ENCODE measurements at regions not wholly inside any gene's neighbourhood (a gene's known extent, or its start where the extent isn't known, plus 50 kb on each side); places are given as distances from the start of the nearest gene placed in this dataset.

DNA sequence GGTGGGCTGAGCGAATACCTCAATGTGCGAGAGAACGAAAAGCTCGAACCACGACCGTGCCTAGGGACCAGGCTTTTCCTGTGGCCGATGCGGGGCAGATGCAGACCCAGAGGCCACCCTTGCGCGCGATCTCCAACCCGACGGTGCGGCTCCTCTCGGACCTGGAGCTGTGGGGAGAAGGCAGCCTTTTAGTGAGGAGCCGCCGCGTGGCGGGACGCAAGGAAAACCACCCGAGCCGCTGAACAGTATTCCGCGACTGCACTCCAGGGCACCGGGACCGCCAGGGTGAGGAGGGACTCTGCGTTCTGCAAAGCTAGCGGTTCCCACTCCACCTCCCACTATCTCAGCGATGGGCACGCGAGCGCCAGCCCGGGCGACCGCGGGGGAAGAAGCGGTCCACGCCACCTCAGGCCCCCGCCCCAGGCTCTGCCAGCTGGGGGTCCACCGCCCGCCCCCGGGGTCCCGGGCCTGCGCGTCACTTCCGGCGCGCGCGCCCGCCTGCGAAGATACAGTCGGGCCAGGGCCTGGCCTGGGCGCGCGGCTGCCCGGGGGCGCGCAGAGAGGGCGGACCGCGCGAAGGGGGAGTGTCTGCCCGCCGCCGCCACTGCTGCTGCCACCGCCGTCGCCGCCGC is 66.5 kb upstream of the PRKACB start (continued):
- TF ChIP-seq YY1 (IDR thresholded peaks at IDR 0.05; ENCODE audit: borderline replicate concordance in 1 of 3, control insufficient read depth in 1 of 3, extremely low read depth in 1 of 3, insufficient read depth in 3 of 3, insufficient read length in 1 of 3, insufficient replicate concordance in 2 of 3, low read depth in 1 of 3, low read length in 2 of 3), result peak in 2 of 3 experiments; percentile 4 to 23
- no peak for TF ChIP-seq LEF1 (IDR thresholded peaks at IDR 0.05)
- TF ChIP-seq ZNF76 (CRISPR knock-in tag; IDR thresholded peaks at IDR 0.05; ENCODE audit: borderline replicate concordance), result no peak
- no peak for TF ChIP-seq ZNF134 (CRISPR knock-in tag; conservative IDR thresholded peaks at IDR 0.05)
- no peak for TF ChIP-seq ZNF282 (CRISPR knock-in tag; IDR thresholded peaks at IDR 0.05)
- TF ChIP-seq ZNF12 (CRISPR knock-in tag; IDR thresholded peaks at IDR 0.05), result no peak
- TF ChIP-seq FOXK1 (CRISPR knock-in tag; IDR thresholded peaks at IDR 0.05; ENCODE audit: borderline replicate concordance), result no peak
- no peak for TF ChIP-seq HNRNPUL1 (IDR thresholded peaks at IDR 0.05; ENCODE audit: low read length)
- TF ChIP-seq KDM2B (CRISPR knock-in tag; IDR thresholded peaks at IDR 0.05), result no peak
- peak; percentile 8; the same call in 1 of the 2 replicates for TF ChIP-seq HCFC1 (IDR thresholded peaks at IDR 0.05; ENCODE audit: low read depth, low read length)
- TF ChIP-seq, protein P1, sequence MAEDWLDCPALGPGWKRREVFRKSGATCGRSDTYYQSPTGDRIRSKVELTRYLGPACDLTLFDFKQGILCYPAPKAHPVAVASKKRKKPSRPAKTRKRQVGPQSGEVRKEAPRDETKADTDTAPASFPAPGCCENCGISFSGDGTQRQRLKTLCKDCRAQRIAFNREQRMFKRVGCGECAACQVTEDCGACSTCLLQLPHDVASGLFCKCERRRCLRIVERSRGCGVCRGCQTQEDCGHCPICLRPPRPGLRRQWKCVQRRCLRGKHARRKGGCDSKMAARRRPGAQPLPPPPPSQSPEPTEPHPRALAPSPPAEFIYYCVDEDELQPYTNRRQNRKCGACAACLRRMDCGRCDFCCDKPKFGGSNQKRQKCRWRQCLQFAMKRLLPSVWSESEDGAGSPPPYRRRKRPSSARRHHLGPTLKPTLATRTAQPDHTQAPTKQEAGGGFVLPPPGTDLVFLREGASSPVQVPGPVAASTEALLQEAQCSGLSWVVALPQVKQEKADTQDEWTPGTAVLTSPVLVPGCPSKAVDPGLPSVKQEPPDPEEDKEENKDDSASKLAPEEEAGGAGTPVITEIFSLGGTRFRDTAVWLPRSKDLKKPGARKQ (CRISPR knock-in tag; IDR thresholded peaks at IDR 0.05), result no peak
- TF ChIP-seq, protein P2, sequence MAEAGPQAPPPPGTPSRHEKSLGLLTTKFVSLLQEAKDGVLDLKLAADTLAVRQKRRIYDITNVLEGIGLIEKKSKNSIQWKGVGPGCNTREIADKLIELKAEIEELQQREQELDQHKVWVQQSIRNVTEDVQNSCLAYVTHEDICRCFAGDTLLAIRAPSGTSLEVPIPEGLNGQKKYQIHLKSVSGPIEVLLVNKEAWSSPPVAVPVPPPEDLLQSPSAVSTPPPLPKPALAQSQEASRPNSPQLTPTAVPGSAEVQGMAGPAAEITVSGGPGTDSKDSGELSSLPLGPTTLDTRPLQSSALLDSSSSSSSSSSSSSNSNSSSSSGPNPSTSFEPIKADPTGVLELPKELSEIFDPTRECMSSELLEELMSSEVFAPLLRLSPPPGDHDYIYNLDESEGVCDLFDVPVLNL (CRISPR knock-in tag; IDR thresholded peaks at IDR 0.05; ENCODE audit: low read depth), result no peak
- TF ChIP-seq, protein P3, sequence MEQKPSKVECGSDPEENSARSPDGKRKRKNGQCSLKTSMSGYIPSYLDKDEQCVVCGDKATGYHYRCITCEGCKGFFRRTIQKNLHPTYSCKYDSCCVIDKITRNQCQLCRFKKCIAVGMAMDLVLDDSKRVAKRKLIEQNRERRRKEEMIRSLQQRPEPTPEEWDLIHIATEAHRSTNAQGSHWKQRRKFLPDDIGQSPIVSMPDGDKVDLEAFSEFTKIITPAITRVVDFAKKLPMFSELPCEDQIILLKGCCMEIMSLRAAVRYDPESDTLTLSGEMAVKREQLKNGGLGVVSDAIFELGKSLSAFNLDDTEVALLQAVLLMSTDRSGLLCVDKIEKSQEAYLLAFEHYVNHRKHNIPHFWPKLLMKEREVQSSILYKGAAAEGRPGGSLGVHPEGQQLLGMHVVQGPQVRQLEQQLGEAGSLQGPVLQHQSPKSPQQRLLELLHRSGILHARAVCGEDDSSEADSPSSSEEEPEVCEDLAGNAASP (IDR thresholded peaks at IDR 0.05), result no peak
- TF ChIP-seq ZSCAN32 (CRISPR knock-in tag; IDR thresholded peaks at IDR 0.05), result no peak
- no peak for TF ChIP-seq ADNP (tag; IDR thresholded peaks at IDR 0.05)
- TF ChIP-seq RBM39 (optimal IDR thresholded peaks at IDR 0.05; ENCODE audit: low read depth, low read length), result no peak
- peak; percentile 23 for TF ChIP-seq PRPF4 (IDR thresholded peaks at IDR 0.05; ENCODE audit: insufficient read depth, low read depth, low read length, poor library complexity, severe bottlenecking)
- TF ChIP-seq ZNF75A (CRISPR knock-in tag; IDR thresholded peaks at IDR 0.05), result no peak
- no peak for TF ChIP-seq BACH1 (tag; IDR thresholded peaks at IDR 0.05)
- peak; percentile 91 for TF ChIP-seq POLR2G (IDR thresholded peaks at IDR 0.05; ENCODE audit: low read depth, low read length)
- TF ChIP-seq ZNF41 (CRISPR knock-in tag; conservative IDR thresholded peaks at IDR 0.05), result no peak
- TF ChIP-seq KLF10 (CRISPR knock-in tag; IDR thresholded peaks at IDR 0.05), result no peak
- no peak for TF ChIP-seq PREB (CRISPR knock-in tag; IDR thresholded peaks at IDR 0.05)
- TF ChIP-seq SNIP1 (IDR thresholded peaks at IDR 0.05; ENCODE audit: low read depth), result no peak

Data from K562 (cell line).